Islet of Langerhans (tissue), 1 donor: ENCODE measurements at regions not wholly inside any gene's neighbourhood (a gene's known extent, or its start where the extent isn't known, plus 50 kb on each side); places are given as distances from the start of the nearest gene placed in this dataset.

Experiments
- FAIRE-seq: peaks from one replicate; lab custom pipeline; 2011; peaks lifted over from hg19 to GRCh38; lab: Jason Lieb, UNC

DNA sequence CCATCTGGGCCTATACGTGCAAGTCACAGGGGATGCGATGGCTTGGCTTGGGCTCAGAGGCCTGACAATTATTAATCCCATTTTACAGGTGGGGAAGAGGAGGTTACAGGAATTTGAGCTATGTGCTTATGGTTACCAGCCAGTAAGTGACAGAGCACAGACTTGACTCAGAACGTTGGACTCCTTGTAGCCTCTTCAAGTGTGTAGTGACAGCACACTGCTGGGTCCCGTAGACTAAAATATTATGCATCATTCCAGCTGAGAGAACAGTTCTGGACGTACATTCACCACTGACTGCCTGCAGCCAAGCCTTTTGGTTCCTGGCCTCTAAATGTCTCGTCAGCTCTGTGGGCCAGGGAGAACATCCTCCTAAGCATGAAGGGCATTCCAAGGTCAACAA lies 314.5 kb downstream of the GPAT3 start:
- no peak for FAIRE-seq

DNA sequence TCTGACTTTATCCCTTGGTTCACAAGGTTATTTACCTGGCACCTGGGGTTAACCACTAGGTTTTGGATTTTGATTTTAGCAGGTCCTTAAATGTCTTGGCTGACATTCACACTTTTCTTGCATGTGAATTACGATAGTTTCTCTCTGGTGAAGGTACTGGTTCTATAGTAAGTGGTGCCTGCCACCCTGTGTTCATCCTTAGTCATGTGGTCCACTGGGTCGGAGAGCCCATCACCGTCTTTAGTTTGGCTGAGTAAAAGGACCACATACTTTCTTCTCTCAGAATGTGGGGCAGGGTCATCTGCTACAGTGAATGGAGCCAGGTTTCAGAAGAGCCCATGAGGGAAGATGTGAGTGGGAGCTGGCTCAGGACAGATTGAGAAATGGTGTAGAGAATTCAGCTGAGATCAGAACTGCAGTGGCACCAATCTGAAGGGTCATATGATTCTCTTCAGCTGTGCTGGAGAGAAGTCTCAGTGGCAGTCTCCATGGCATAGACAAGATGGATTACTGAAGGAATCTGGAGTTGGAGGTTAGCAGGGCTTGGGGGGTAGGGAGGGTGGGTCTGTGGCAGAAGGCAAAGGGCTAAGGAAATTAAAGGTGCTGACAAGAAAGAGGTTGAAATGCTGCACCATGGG lies 310.4 kb downstream of the GPAT3 start:
- no peak for FAIRE-seq

DNA sequence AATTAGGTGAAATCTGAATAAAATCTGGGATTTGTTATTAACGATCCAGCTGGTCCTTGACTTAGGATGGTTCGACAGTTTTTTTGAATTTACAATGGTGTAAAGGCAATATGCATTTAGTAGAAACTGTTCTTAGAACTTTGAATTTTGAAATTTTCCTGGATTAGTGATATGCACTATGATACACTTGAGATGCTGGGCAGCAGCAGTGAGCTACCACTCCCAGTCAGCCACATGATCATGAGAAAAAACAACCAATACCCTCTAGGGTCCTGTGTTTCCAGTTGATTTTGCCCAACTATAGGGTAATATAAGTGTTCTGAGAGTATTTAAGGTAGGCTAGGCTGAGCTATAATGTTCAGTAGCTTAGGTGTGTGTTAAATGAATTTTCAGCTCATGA lies 303.7 kb downstream of the GPAT3 start:
- FAIRE-seq, result no peak

DNA sequence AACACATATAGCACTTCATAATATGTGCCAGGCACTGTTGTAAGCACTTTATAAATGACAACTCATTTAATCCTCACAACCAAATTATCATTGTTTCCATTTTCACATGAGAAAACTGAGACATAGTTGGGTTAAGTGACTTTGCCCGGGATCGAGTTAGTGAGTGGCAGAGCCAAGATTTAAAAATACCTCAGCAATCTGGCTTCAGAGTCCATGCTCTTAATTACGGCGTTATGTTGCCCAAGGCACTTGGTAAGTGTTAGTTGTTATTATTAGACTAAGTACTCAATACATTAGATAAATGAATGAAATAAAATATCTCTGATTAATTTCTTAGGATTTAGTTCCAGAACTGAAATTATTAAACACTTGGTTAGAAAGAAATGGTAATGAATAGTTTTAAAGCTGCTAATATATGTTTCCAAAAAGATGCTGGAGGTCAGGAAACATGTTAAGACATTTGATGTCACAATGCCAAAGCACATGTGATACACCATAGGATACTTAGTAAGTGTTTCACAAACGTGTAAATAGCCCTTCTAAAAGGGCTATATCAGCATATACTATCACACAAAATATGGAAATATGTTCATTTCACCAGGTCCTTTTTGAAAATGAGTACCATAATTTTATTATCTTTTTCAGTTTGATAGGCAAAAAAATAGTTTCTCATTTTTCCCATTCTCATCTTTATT lies 301.9 kb downstream of the GPAT3 start:
- no peak for FAIRE-seq

DNA sequence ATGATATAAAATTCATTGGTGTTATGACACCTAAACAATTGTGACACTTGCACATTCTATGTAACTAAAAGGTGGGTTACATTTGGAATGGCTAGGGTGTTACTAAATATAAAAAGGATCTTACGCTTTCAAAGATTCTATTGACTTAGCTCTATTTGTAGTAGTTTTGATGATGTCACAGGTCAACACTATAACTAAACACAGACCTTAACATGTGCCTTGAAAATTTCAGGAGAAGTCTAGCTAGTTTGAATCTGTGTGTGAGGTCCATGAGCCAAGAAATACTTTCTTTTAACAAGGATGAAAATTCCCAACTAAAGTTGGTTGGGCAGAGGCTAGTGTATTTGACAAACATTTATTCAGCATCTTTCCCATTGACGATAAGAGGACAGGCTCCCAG lies 298.0 kb downstream of the GPAT3 start:
- FAIRE-seq, result no peak

DNA sequence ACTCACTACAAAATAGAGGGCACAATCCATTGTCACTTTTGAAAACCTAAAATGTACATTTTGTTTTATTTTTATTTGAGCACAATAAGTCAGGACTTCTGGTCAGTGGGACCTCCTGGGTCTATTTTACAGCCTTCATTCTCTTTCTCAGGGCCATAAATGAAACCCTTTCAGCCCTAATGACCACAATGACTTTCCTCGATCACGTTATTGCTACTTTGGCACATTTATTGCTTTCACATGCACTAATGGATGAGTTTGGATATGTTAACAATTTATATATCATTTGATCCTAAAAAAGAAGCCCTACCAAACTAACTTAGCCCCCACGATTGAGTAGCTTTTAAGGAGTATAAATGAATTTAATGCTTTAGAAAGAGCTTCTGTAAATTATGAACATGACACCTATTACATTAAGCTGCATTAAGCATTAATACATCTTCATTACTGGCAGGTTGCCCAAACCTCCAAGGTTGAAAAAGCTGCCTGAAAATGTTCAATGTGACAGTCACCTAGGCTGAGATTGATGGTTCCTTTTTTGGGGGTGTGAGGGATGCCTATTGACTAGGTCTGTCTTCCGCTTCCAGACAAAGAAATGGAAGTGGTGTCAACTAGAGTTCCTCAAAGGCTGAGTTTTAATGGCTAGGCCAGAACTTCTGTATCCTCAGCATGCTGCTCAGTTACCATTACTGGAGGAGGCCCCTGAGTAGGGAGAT lies 296.4 kb downstream of the GPAT3 start:
- no peak for FAIRE-seq

DNA sequence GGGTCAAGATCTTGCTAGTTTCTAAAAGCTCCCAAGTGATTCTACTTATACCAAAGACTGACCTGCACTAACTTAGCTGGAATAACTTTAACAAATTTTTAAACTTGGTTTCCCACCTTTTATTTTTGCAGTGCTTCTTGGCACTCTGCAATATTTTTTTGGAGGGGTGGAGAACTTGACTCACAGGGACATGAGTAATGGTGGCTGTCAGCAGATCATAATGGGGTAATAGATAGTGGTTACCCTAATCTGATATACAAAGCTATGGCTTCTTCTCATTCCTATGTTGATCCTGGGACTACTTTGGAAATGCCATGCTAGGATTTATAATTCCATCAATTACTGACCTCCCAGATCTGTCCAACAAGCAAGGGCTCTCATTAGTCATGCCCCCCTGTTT lies 295.7 kb downstream of the GPAT3 start:
- FAIRE-seq, result no peak

DNA sequence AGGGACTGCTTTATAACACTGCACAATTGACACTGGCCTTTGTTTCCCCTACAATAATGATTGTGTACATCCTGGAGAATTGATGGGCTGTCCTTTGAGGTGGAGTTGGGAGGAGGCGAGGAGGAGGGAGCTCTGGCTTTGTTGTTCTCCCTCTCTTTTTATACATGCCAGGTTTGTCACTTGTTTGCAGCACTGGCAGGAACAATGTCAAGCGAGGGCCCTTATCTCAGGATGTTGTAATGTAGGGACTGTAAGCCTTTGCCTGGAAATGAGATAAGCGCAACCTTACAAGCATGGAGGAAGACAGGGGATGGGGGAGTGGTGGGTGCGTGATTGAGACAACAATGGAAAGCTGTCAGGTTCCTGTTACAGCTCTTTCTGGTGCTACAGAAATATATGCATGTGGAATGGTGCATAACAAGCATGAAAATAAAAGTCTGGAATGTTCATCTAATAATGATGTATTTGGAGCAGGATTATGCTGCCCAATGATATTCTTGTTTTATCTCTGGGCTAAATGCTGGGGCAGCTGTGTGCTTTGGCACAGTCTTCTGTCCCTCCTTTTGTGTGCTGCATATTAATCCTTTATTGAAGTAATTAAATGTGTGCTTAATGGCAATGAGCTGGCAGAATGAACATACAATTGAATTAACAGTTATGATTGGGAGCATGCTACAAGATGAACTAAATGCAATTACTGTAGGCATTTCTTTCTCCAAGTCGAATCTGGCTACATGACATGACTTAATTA lies 294.4 kb downstream of the GPAT3 start:
- FAIRE-seq, result no peak

DNA sequence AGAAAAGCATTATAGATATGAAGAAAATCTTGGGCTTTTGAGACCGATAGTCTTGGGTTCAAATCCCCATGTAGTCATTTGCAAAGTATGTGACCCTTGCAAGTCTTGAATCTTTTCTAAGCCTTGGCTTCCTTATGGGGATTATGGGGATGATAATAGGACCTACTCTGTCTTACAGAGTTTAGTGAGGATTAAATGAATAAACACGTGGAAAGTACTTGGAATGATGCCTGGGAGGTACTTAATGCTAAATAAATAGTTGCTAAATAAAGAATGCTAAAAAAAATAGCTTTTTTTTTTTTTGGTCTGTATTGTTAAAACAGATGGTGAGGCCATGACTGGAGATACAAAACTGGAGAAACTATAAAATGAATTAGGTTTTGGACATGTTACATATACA lies 292.7 kb downstream of the GPAT3 start:
- no peak for FAIRE-seq

DNA sequence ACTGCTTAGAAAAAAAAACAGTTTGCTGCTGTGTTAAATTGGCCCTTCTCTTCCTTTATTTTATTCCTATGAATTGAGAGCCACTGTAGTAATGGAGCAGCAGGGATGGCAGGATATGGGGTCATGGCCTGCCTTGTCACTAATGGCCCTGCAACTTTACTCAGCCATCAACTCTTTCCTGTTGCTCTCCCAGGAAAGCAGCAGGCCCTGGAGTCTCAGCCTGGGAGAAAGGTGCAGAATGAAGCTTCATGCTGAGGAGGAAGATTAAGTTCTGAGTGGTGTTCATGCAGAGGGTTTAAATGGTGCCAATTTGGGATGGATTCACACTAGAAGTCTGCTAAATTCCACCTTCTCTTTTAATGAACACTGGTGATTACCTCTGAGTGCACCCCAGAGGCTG lies 285.6 kb downstream of the GPAT3 start:
- FAIRE-seq, result no peak

DNA sequence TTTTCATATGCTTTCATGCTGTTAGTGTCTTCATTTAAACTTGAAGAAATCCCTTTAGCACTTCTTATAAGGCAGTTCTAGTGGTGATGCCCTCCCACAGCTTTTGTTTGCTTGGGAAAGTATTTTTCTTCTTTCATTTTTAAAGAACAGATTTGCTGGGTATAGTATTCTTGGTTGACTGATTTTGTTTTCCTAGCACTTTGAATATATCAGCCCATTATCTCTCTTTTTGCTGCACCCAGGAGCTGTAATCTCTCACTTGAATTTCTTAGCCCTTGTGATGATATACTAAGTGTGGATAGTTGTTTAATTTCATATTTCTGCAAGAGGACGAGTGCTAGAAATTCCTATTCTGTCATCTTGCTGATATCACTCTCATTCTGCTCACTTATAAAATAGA lies 283.7 kb downstream of the GPAT3 start:
- no peak for FAIRE-seq

DNA sequence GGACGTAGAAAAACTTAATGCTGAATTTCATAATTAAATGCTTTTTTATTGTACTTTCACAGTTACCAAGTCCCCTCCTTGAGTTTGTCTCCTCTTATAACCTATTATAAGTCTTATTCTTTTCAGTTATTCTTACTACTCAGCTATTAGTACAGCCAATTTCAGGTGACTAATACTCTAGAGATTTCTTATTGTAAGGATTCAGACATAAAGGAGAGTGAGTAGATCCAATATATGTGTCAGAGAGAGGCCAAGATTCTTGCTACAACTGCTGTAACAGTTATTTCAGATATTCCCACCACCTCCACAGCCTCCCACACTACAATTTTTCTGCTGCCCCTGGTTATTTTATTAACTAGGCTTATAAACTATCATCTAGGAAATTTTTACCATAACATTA lies 274.5 kb downstream of the GPAT3 start:
- no peak for FAIRE-seq

DNA sequence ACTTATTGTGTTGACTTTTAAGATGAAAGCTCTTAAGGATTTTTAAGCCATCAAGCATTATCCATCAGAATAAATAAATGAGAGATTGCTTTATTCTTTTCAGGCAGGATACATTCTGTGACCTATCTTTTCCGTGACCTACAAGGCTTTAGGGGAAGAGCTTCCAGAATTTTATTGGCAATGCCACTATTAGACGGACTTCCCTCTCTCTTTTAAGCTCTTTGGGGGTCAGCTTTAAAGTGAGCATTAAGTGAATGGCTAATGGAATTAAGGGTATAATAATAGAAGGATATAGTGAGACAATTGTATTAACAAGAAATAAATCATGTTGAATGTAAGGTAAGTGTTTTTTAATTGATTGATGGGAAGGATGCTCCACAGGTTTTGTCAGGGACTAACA lies 273.7 kb downstream of the GPAT3 start:
- FAIRE-seq, result no peak

DNA sequence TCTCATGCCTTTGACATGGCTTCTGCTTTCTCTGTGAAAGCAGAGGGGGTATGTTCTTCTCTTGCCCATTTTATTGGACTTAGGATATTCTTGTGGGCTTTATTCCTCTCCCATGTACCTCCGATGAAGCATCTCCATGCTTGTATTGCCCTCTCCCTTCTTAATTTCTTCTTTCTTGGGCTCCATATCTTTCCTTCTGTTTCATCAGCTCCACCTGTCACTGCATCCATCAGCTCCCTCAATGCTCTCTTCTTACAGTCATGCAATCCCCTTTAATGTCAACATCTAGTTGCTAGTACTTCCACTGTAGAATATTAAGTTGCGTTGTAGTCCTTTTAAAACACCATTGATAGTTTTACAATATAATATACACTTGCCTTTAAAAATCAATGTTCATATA lies 257.6 kb downstream of the GPAT3 start:
- no peak for FAIRE-seq

DNA sequence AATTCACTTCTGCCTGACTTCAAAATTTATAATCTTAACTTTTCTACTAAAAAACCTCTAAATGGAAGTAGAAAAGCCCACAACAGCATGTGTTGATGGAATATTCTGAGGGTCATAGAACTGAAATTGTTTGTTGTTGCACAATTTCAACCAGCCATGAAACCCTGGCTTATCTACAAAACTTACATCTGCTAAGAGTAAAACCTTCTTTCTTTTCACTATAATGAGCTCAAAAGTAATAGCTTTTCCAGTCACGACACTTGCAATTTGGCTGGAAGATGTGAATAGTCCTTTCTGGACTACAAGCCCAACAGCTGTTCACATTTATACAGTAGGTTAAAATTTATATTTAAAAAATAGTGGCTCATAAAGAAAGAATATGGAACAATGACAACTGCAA lies 250.0 kb downstream of the GPAT3 start:
- FAIRE-seq, result no peak

DNA sequence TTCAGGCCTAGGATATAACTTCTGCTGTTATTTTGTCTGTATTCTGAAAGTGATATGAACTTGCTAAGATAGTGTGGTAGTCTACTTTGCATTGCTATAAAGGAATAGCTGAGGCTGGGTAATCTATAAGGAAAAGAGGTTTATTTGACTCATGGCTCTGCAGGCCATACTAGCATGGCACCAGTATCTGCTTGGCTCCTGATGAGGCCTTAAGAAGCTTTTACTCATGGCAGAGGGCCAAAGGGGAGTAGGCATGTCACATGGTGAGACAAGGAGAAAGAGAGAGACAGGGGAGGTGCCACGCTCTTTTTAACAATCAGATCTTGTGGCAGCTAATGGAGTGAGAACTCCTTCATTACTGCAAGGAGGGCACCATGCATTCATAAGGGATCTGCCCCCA lies 247.3 kb downstream of the GPAT3 start:
- no peak for FAIRE-seq

DNA sequence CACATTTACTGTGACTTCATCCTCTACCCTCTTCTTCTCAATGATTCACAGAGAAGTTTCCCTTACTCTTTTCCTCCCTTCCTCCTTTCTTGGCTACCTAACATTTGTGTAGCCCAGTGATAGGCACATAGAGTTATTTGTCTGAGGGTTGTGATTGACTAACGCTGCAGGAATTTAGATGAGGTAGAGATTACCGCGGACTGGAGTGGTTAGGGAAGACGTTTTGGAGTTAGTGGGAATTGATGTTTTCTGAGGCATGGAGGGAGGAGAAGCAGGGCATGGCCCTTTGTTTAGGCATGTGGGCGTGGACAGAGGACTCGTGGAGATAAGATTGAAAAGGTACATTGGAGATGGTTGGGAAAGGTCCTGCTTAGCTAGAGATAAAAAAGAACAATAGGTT lies 246.7 kb downstream of the GPAT3 start:
- no peak for FAIRE-seq

DNA sequence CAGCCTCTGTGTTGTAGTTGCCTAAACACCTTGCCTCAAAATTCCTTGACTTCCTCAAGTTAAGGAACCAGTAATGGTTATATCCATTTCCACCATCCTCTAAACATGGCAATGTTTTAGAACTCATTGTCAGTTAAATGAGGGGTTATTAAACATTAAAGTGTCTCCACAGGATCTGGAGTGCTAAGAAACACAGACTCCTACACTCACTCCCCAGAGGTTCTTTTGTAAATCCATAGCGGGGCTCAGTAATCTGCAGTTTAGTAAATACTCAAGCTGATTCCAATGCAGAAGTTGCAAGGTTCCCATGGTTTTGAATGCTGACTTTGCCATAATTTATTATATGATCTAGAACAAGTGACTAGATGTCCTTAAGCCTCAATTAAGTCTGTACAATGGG lies 245.5 kb downstream of the GPAT3 start:
- no peak for FAIRE-seq

DNA sequence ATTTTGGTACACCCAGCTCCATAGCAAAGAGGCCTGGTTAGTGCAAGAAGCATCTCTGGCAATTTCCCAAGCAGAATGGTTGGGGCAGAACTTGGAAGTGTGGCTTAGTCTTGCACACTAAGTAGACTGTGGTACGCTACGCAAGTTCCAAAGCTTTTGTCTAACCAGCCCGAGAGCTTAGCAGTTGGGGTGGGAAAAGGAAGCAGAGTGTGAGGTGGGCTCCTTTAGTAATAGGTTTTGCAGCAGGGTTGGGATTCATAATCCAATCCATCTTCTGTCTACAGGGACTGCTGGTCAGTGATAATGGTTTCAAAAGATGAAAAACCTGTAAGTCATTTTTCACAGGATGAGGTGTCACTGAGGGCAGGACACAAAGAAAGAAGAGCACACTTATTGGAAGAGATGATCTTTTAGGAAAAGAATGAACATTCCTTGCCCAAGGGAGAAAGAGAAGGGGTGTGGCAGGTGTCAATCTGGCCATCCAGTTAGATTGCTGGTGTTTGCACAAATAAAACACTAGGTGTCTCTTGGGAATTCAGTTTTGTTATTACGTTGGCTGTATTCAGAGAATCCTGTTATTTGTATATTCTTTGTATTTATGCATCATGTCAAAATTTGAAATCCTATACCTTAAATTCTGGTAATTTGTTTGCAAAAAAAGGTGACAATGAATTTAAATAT lies 244.3 kb downstream of the GPAT3 start:
- FAIRE-seq, result no peak

DNA sequence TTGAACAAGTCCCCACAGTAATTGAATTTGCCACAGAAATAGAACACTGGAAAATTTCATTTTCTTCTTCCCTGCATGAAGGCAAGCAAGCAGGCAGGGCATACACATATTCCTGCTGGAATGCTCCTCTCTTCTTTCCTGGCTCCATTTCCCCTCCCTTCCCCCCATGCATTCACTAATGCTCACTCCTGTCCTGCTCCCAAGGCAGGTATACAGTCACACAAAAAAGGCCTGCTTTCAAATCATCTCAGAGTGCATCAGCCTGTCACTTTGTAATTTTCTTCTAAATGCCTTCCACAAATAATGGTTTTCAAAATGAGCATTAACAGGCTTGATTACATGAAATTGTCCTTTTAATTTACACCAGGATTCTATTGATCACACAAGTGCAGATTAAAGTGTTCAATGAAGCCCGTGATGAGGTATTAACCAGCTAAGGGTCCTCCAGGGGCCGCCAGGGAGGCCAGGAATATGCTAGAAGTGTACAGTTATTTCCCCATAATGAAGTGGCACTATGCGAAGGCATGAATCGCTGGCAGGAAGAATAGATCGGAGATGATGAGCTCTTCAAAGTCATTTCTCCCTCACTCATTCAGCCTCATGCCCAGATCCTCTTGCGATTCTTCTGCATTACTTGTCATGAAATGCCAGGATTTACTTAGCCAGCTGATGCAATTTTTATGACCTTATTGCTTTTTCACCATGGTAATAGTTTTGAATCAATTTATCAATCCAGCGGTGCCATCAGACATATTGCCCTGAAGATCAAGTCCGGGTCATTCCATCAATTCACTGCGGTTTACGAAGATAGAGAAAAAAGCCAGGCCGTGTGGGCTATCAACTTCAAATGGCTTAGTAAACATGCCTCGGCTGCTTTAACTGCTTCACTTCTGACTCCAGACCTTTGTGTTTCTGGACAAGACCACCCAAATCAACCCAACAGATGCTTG lies 243.5 kb downstream of the GPAT3 start:
- FAIRE-seq, result no peak

DNA sequence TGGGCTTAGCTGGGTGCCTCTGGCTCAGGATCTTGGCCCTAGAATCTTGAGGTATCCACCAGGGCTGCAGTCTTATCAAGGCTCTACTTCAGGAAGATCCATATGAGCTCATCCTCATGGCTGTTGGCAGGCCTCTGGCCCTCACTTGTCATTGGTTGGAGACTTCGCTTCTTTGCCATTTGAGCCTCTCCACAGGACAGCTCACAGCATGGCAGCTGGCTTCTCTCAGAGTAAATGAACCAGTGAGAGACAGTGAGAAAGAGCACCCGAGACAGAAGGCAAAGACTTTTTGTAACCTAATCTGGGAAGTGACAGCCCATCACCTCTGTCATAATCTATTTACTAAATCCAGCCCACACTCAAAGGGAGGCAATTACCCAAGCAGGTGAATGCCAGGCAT lies 236.8 kb downstream of the GPAT3 start:
- no peak for FAIRE-seq
